PC-9 (cell line): ENCODE measurements at regions not wholly inside any gene's neighbourhood (a gene's known extent, or its start where the extent isn't known, plus 50 kb on each side); places are given as distances from the start of the nearest gene placed in this dataset.

Experiments used
- BruUV-seq: library from RNA; stranded (reverse); fragments of 400-500 nt; replicated peaks from 2 replicates; lab custom pipeline; 2021; lab: Mats Ljungman, UMichigan
- CTCF ChIA-PET: fragments of 300-600 bp; sonication (Branson Sonifier 250); formaldehyde crosslinking; loops from one replicate; lab custom pipeline; 2022; ENCODE audit warnings: antibody characterized with exemption; lab: Charles Lee
- POLR2A ChIA-PET: fragments of 300-600 bp; sonication (Branson Sonifier 250); formaldehyde crosslinking; loops from one replicate; lab custom pipeline; 2022; ENCODE audit warnings: antibody characterized with exemption; ENCODE audit not compliant: unreplicated experiment; lab: Charles Lee
- DNase-seq, 2 experiments: peaks; one replicate each; pipeline versions ENCODE4 v3.0.0 to v3.0.0-alpha.2; 2015 to 2022; ENCODE audit warnings: mixed read lengths in 1 of 2
- H2AFZ ChIP-seq: fragments of 200-600 bp; sonication (generic); 2 replicates; pipeline ENCODE4 v1.8.1; 2017; ENCODE audit warnings: antibody characterized with exemption
- H3F3A ChIP-seq: fragments of 200-600 bp; sonication (generic); 2 replicates; pipeline ENCODE4 v1.8.1; 2017; ENCODE audit warnings: antibody characterized with exemption, mild to moderate bottlenecking, low read depth; ENCODE audit not compliant: insufficient read depth
- H3K27ac ChIP-seq: fragments of 200-600 bp; sonication (generic); 2 replicates; pipeline ENCODE4 v1.6.1; 2016; ENCODE audit warnings: mixed run types
- H3K27me3 ChIP-seq: fragments of 200-600 bp; sonication (generic); 2 replicates; pipeline ENCODE4 v1.6.1; 2016; ENCODE audit warnings: low read depth, mixed run types; ENCODE audit not compliant: insufficient read depth
- H3K36me3 ChIP-seq: fragments of 200-600 bp; sonication (generic); 2 replicates; pipeline ENCODE4 v1.6.1; 2016; ENCODE audit warnings: low read depth, mixed run types
- H3K4me1 ChIP-seq: fragments of 200-600 bp; sonication (generic); replicated peaks from 2 replicates; pipeline ENCODE4 v1.6.1; 2016; ENCODE audit warnings: mixed run types; ENCODE audit not compliant: insufficient read depth
- H3K4me2 ChIP-seq: fragments of 200-600 bp; sonication (generic); 2 replicates; pipeline ENCODE4 v1.6.1; 2017; ENCODE audit warnings: mixed run types
- H3K4me3 ChIP-seq: fragments of 200-600 bp; sonication (generic); 2 replicates; pipeline ENCODE4 v1.6.1; 2016; ENCODE audit warnings: mixed run types
- H3K79me2 ChIP-seq: fragments of 200-600 bp; sonication (generic); 2 replicates; pipeline ENCODE4 v1.6.1; 2017; ENCODE audit warnings: low read depth, mixed run types
- H3K9me2 ChIP-seq: fragments of 200-600 bp; sonication (generic); 2 replicates; pipeline ENCODE4 v1.8.1; 2017; ENCODE audit warnings: mild to moderate bottlenecking; ENCODE audit not compliant: insufficient read depth
- H3K9me3 ChIP-seq: fragments of 200-600 bp; sonication (generic); 2 replicates; pipeline ENCODE4 v1.8.1; 2016; ENCODE audit warnings: low read depth; ENCODE audit not compliant: insufficient read depth
- H4K20me1 ChIP-seq: fragments of 200-600 bp; sonication (generic); 2 replicates; pipeline ENCODE4 v1.8.1; 2017; ENCODE audit not compliant: insufficient read depth
- CTCF ChIP-seq: fragments of 200-600 bp; sonication (generic); conservative IDR thresholded peaks from 2 replicates; pipeline ENCODE4 v1.6.1; 2017; ENCODE audit warnings: mixed run types, antibody characterized with exemption, mild to moderate bottlenecking, moderate library complexity
- EZH2 ChIP-seq: fragments of 200-600 bp; sonication (generic); IDR thresholded peaks from 2 replicates; pipeline ENCODE4 v1.8.0; 2017; ENCODE audit warnings: antibody characterized with exemption, low read depth
- intact Hi-C: fragments of 100-400 bp; cut with micrococcal nuclease; formaldehyde crosslinking; loops from one replicate; pipeline ENCODE4 v1.10.0; 2022; ENCODE audit not compliant: unreplicated experiment

- no peaks in the 10 kb centered on the region for H3K79me2 ChIP-seq
- H3K4me1 ChIP-seq, result no peaks in the 10 kb centered on the region
- H3K9me3 ChIP-seq, result no peaks in the 10 kb centered on the region
- CTCF ChIA-PET, result no interaction called here
- no peaks in the 10 kb centered on the region for H3K9me2 ChIP-seq
- no peak overlapping the region for H3K4me2 ChIP-seq
- intact Hi-C loops, result no loop called here
- no peak for TF ChIP-seq EZH2
- TF ChIP-seq CTCF, result no peak
- H2AFZ ChIP-seq, result no peak overlapping the region
- H3F3A ChIP-seq, result no peaks in the 10 kb centered on the region
- H4K20me1 ChIP-seq, result no peaks in the 10 kb centered on the region
- H3K36me3 ChIP-seq, result no peaks in the 10 kb centered on the region
- POLR2A ChIA-PET, result no interaction called here
- DNase-seq, result no peak
- H3K27ac ChIP-seq, result no peak overlapping the region
- no peak overlapping the region for H3K4me3 ChIP-seq
- BruUV-seq, result no TSS peak
- no peaks in the 10 kb centered on the region for H3K27me3 ChIP-seq
Measured at GRCh38 chr6:21965953-21966539, 330.8 kb downstream of the PRL start.

- POLR2A ChIA-PET, result interaction anchor here (0.5 to 0.6 kb wide), 2 partner anchors 17 to 264 kb away, joined by 4 to 8 read pairs; no protein-coding TSS in a partner anchor
- CTCF ChIA-PET, result no interaction called here
Measured at GRCh38 chr6:21967056-21967974, 329.5 kb downstream of the PRL start.

GRCh38 chr6:21968411-21968810 is 328.4 kb downstream of the PRL start:
- Histone ChIP-seq H3F3A (no peaks in the 10 kb centered on the region), H3K36me3 (no peaks in the 10 kb centered on the region), H3K9me2 (no peaks in the 10 kb centered on the region), H3K9me3 (no peaks in the 10 kb centered on the region), H3K79me2 (no peaks in the 10 kb centered on the region), H3K4me1 (no peaks in the 10 kb centered on the region), H3K27me3 (no peaks in the 10 kb centered on the region), H4K20me1 (no peaks in the 10 kb centered on the region), H2AFZ (no peak overlapping the region), H3K27ac (no peak overlapping the region), H3K4me2 (no peak overlapping the region), H3K4me3 (no peak overlapping the region)
- no peak for DNase-seq
- TF ChIP-seq CTCF (no peak), EZH2 (no peak)
- intact Hi-C loops, result no loop called here
- no TSS peak for BruUV-seq
- POLR2A ChIA-PET, result no interaction called here
- CTCF ChIA-PET, result no interaction called here

More at GRCh38 chr6:21967056-21967974, 329.5 kb downstream of the PRL start:
- intact Hi-C loops, result no loop called here
- Histone ChIP-seq H3K27ac (no peak overlapping the region), H3K36me3 (no peaks in the 10 kb centered on the region), H4K20me1 (no peaks in the 10 kb centered on the region), H3K9me2 (no peaks in the 10 kb centered on the region), H3K27me3 (no peaks in the 10 kb centered on the region), H3K79me2 (no peaks in the 10 kb centered on the region), H3K4me3 (no peak overlapping the region), H3K4me1 (no peaks in the 10 kb centered on the region), H3F3A (no peaks in the 10 kb centered on the region), H3K9me3 (no peaks in the 10 kb centered on the region), H2AFZ (no peak overlapping the region), H3K4me2 (no peak overlapping the region)
- no peak for DNase-seq
- BruUV-seq, result no TSS peak
- TF ChIP-seq EZH2 (no peak), CTCF (no peak)
